Thyroid gland (tissue), 4 donors: ENCODE measurements at regions not wholly inside any gene's neighbourhood (a gene's known extent, or its start where the extent isn't known, plus 50 kb on each side); places are given as distances from the start of the nearest gene placed in this dataset.

Experiments
- DNase-seq, 2 donors: peaks; one replicate each; pipeline ENCODE4 v3.0.0-alpha.2; 2019
- H3K27ac ChIP-seq, 3 donors: fragments of 200-600 bp; sonication (generic); 1 replicate in 2 of 3; 2 replicates in 1 of 3; pipeline ENCODE4 v1.5.1; 2016 to 2019; ENCODE audit warnings: mild to moderate bottlenecking in 1 of 3, moderate library complexity in 1 of 3
- H3K27me3 ChIP-seq: fragments of 200-600 bp; sonication (generic); one replicate; pipeline ENCODE4 v1.5.1; 2019
- H3K36me3 ChIP-seq, 2 donors: fragments of 200-600 bp; sonication (generic); one replicate each; pipeline ENCODE4 v1.5.1; 2016 to 2019
- H3K4me1 ChIP-seq, 2 donors: fragments of 200-600 bp; sonication (generic); one replicate each; pipeline ENCODE4 v1.5.1; 2017 to 2019
- H3K4me3 ChIP-seq, 3 donors: fragments of 200-600 bp; sonication (generic); replicated peaks in 1 of 3; 1 replicate in 2 of 3; 2 replicates in 1 of 3; pipeline ENCODE4 v1.5.1; 2016; ENCODE audit warnings: mild to moderate bottlenecking in 1 of 3
- H3K9me3 ChIP-seq: fragments of 200-600 bp; sonication (generic); one replicate; pipeline ENCODE4 v1.5.1; 2017
- POLR2A ChIP-seq, 2 donors: fragments of 450-650 bp; IDR thresholded peaks; one replicate each; pipeline ENCODE4 v1.6.1; 2017; ENCODE audit warnings: antibody characterized with exemption in 2 of 2, mild to moderate bottlenecking in 2 of 2, moderate library complexity in 1 of 2
- WGBS, 2 donors: methylation state at CpG; one replicate each; pipeline ENCODE4 v1.1.5; 2017; 5-methylcytosine and 5-hydroxymethylcytosine counted together
- intact Hi-C: fragments of 100-400 bp; cut with DNase I; formaldehyde crosslinking; loops from one replicate; pipeline ENCODE4 v1.15.1; 2023
- TF ChIP-seq, protein P1 (sequence below), 6 experiments: fragments of 200-600 bp in 3 of 6; fragments of 450-650 bp in 3 of 6; sonication (generic) in 3 of 6; IDR thresholded peaks; one replicate each; pipeline ENCODE4 v1.5.1; 2016 to 2019; ENCODE audit warnings: antibody characterized with exemption in 6 of 6, mild to moderate bottlenecking in 2 of 6, inconsistent platforms in 1 of 6, moderate library complexity in 1 of 6

DNA sequence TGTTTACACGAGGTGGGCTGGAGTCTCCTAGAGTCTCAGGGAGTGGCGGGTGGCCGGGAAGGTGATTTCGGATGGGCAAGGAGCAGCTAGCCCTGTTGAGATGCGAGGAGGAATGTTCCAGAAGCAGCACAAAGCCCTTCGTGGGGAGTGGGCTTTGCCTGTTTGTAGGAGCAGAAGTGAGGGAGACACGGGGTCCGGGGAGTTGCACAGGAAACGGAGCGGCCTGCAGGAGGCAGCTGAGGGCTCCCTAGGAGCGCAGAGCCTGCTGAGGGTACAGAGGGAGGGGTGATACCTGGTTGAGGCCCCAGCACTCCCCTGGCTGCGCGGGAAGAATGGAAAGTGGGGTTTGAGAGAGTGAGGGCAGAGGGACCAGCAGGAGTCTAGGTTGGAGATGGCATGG lies 847.2 kb downstream of the TBC1D22A start:
- DNase-seq = no peak
- Histone ChIP-seq H3K4me1 (no peaks in the 10 kb centered on the region), H3K27ac (no peak overlapping the region), H3K9me3 (no peaks in the 10 kb centered on the region), H3K36me3 (no peaks in the 10 kb centered on the region), H3K4me3 (no peak overlapping the region), H3K27me3 (no peaks in the 10 kb centered on the region)
- WGBS, 2 donors = 64 to 71% methylated on average over 13 of the region's 13 CpGs
- TF ChIP-seq, protein P1, sequence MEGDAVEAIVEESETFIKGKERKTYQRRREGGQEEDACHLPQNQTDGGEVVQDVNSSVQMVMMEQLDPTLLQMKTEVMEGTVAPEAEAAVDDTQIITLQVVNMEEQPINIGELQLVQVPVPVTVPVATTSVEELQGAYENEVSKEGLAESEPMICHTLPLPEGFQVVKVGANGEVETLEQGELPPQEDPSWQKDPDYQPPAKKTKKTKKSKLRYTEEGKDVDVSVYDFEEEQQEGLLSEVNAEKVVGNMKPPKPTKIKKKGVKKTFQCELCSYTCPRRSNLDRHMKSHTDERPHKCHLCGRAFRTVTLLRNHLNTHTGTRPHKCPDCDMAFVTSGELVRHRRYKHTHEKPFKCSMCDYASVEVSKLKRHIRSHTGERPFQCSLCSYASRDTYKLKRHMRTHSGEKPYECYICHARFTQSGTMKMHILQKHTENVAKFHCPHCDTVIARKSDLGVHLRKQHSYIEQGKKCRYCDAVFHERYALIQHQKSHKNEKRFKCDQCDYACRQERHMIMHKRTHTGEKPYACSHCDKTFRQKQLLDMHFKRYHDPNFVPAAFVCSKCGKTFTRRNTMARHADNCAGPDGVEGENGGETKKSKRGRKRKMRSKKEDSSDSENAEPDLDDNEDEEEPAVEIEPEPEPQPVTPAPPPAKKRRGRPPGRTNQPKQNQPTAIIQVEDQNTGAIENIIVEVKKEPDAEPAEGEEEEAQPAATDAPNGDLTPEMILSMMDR (IDR thresholded peaks at IDR 0.05) = no peak
- TF ChIP-seq POLR2A (IDR thresholded peaks at IDR 0.05) = no peak
- intact Hi-C loops = no loop called here

DNA sequence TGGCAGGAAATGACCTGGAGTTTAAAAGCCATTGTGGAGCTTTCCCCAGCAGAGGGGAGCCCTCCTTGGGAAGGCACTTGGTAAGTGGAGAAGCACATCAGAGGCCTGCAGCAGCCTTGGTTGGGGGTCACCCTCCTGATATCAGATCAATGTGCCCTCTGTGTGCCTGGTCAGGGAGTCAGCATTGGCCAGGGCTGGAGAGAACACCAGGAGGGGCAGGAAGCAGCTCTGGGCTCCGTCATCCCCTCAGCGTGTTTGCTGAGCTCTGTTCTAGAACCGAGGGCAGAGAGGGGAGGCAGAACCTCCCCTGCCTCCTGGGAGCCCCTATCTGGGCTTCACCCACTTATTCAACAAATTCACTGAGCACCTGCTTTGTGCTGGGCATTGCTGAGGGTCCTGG lies 846.0 kb downstream of the TBC1D22A start:
- Histone ChIP-seq H3K4me1 (no peaks in the 10 kb centered on the region), H3K27ac (no peak overlapping the region), H3K36me3 (no peaks in the 10 kb centered on the region), H3K4me3 (no peak overlapping the region), H3K9me3 (no peaks in the 10 kb centered on the region), H3K27me3 (no peaks in the 10 kb centered on the region)
- WGBS, 2 donors = 88 to 100% methylated on average over 1 to 3 of the region's 3 CpGs
- no peak for TF ChIP-seq POLR2A (IDR thresholded peaks at IDR 0.05)
- TF ChIP-seq, protein P1 (IDR thresholded peaks at IDR 0.05) = no peak
- DNase-seq = no peak
- intact Hi-C loops = no loop called here

DNA sequence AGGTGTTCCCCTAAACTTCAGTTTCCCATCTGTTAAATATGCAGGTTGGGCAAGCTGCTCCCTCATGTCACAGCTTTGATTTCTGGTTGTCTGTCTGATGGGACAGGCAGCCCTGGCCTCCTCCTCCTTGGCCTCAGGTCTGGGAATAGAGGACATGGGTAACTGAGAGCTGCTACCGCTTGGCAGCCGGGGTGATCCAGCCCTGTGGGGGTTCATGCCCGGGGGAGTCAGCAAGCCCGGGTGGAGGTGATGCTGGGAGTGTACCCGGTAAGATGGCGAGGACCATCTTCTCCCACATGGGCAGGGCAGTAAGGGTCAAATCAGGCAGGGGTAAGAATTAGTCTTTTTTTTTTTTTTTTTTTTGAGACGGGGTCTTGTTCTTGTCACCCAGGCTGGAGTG lies 845.0 kb downstream of the TBC1D22A start:
- no peak for TF ChIP-seq POLR2A (IDR thresholded peaks at IDR 0.05)
- TF ChIP-seq, protein P1 (IDR thresholded peaks at IDR 0.05) = no peak
- H3K27me3 ChIP-seq = no peaks in the 10 kb centered on the region
- no peaks in the 10 kb centered on the region for H3K4me1 ChIP-seq
- no peaks in the 10 kb centered on the region for H3K36me3 ChIP-seq
- intact Hi-C loops = no loop called here
- no peaks in the 10 kb centered on the region for H3K9me3 ChIP-seq
- WGBS, 2 donors = 85 to 91% methylated on average over 6 of the region's 7 CpGs
- H3K4me3 ChIP-seq = no peak overlapping the region
- no peak overlapping the region for H3K27ac ChIP-seq
- no peak for DNase-seq

DNA sequence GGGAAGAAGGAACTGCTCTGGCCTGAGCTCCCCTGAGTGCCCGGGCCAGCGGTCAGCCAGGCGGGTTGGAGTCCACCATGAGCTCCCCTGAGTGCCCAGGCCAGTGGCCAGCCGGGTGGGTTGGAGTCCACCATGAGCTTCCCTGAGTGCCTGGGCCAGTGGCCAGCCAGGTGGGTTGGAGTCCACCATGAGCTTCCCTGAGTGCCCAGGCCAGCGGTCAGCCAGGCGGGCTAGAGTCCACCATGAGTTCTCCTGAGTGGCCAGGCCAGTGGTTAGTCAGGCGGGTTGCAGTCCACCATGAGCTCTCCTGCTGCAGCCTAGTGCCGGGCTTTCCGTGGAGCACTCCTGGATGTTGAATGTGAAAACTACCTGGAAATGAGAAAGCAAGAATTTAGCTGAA lies 844.0 kb downstream of the TBC1D22A start:
- no peaks in the 10 kb centered on the region for H3K4me1 ChIP-seq
- DNase-seq = no peak
- no peak for TF ChIP-seq POLR2A (IDR thresholded peaks at IDR 0.05)
- TF ChIP-seq, protein P1 (IDR thresholded peaks at IDR 0.05) = no peak
- WGBS, 2 donors = 86 to 90% methylated on average over 2 to 9 of the region's 9 CpGs
- H3K27ac ChIP-seq = no peak overlapping the region
- no peak overlapping the region for H3K4me3 ChIP-seq
- intact Hi-C loops = no loop called here
- no peaks in the 10 kb centered on the region for H3K27me3 ChIP-seq
- no peaks in the 10 kb centered on the region for H3K36me3 ChIP-seq
- H3K9me3 ChIP-seq = no peaks in the 10 kb centered on the region

DNA sequence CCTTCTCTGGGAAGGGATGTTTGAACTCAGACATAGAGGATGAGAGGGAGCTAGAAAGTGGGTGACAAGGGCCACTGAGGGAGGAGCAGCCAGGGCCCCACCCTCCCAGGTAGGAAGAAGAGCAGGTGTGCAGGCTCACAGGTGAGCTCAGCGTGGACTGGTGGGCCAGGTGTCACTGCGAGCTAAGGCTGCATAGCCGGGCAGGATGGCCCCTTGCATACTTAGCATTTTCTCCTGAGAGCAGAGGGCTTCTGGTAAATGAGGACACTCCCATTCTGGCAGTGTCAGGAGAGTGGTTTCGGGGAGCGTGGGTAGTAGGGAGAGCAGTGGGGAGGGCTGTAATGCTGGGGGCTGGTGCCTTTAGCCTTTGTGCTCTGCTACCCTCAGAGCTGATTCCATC lies 843.4 kb downstream of the TBC1D22A start:
- no peaks in the 10 kb centered on the region for H3K4me1 ChIP-seq
- TF ChIP-seq, protein P1 (IDR thresholded peaks at IDR 0.05) = no peak
- no peak for TF ChIP-seq POLR2A (IDR thresholded peaks at IDR 0.05)
- WGBS, 2 donors = 69 to 74% methylated on average over 5 of the region's 5 CpGs
- H3K4me3 ChIP-seq = no peak overlapping the region
- DNase-seq = no peak
- intact Hi-C loops = no loop called here
- H3K27ac ChIP-seq = no peak overlapping the region
- H3K9me3 ChIP-seq = no peaks in the 10 kb centered on the region
- no peaks in the 10 kb centered on the region for H3K36me3 ChIP-seq
- no peaks in the 10 kb centered on the region for H3K27me3 ChIP-seq
